Liver (tissue), 8 donors: ENCODE measurements at regions not wholly inside any gene's neighbourhood (a gene's known extent, or its start where the extent isn't known, plus 50 kb on each side); places are given as distances from the start of the nearest gene placed in this dataset.

Experiments used
- DNase-seq: peaks from one replicate; pipeline ENCODE4 v3.0.0-alpha.2; 2017; ENCODE audit warnings: low spot score
- H3K27ac ChIP-seq, 2 donors: one replicate each; pipeline ENCODE4 v1.7.0; 2013; ENCODE audit warnings: inconsistent platforms in 2 of 2, low read length in 2 of 2, control low read depth in 1 of 2, low read depth in 1 of 2, mild to moderate bottlenecking in 1 of 2
- H3K27me3 ChIP-seq, 4 donors: one replicate each; pipeline versions ENCODE4 v1.6.1 to v1.7.0; 2013; ENCODE audit warnings: low read length in 3 of 4, inconsistent platforms in 1 of 4, mild to moderate bottlenecking in 1 of 4, moderate library complexity in 1 of 4; ENCODE audit not compliant: control insufficient read depth in 4 of 4, insufficient read depth in 4 of 4
- H3K36me3 ChIP-seq, 4 donors: one replicate each; pipeline versions ENCODE4 v1.6.1 to v1.7.0; 2013; ENCODE audit warnings: low read length in 3 of 4, mild to moderate bottlenecking in 3 of 4, low read depth in 1 of 4, moderate library complexity in 1 of 4; ENCODE audit not compliant: control insufficient read depth in 4 of 4, insufficient read depth in 3 of 4
- H3K4me1 ChIP-seq, 4 donors: one replicate each; pipeline versions ENCODE4 v1.6.1 to v1.7.0; 2013; ENCODE audit warnings: low read length in 3 of 4, mild to moderate bottlenecking in 3 of 4, moderate library complexity in 1 of 4; ENCODE audit not compliant: control insufficient read depth in 4 of 4, insufficient read depth in 4 of 4
- H3K4me3 ChIP-seq, 3 donors: one replicate each; pipeline versions ENCODE4 v1.6.1 to v1.7.0; 2013; ENCODE audit warnings: low read length in 3 of 3, control low read depth in 1 of 3, low read depth in 1 of 3, mild to moderate bottlenecking in 1 of 3
- H3K9ac ChIP-seq, 2 donors: one replicate each; pipeline ENCODE4 v1.7.0; 2013; ENCODE audit warnings: low read length in 2 of 2, mild to moderate bottlenecking in 2 of 2, moderate library complexity in 2 of 2, control low read depth in 1 of 2, low read depth in 1 of 2
- H3K9me3 ChIP-seq, 4 donors: one replicate each; pipeline versions ENCODE4 v1.6.1 to v1.7.0; 2013; ENCODE audit warnings: low read length in 3 of 4; ENCODE audit not compliant: control insufficient read depth in 4 of 4
- EGR1 ChIP-seq, 2 donors: IDR thresholded peaks; 2 replicates each; pipeline ENCODE4 v1.6.1; 2016 to 2018; ENCODE audit warnings: antibody characterized with exemption in 2 of 2, low read depth in 2 of 2
- FOXA1 ChIP-seq: IDR thresholded peaks from 2 replicates; pipeline ENCODE4 v1.6.1; 2016; ENCODE audit warnings: antibody characterized with exemption
- FOXA2 ChIP-seq: IDR thresholded peaks from 2 replicates; pipeline ENCODE4 v1.6.1; 2016; ENCODE audit warnings: antibody characterized with exemption
- GABPA ChIP-seq, 2 donors: IDR thresholded peaks in 1 of 2; conservative IDR thresholded peaks in 1 of 2; 2 replicates each; pipeline ENCODE4 v1.6.1; 2016; ENCODE audit warnings: antibody characterized with exemption in 2 of 2, mild to moderate bottlenecking in 1 of 2, moderate library complexity in 1 of 2
- HNF4G ChIP-seq: IDR thresholded peaks from 2 replicates; pipeline ENCODE4 v1.6.1; 2016; ENCODE audit warnings: antibody characterized with exemption
- JUND ChIP-seq, 2 donors: IDR thresholded peaks; 2 replicates each; pipeline ENCODE4 v1.6.1; 2016; ENCODE audit warnings: antibody characterized with exemption in 2 of 2
- NR2F2 ChIP-seq: IDR thresholded peaks from 2 replicates; pipeline ENCODE4 v1.6.1; 2016; ENCODE audit warnings: antibody characterized with exemption
- RAD21 ChIP-seq, 2 donors: IDR thresholded peaks; 2 replicates each; pipeline ENCODE4 v1.6.1; 2016; ENCODE audit warnings: antibody characterized with exemption in 2 of 2, mild to moderate bottlenecking in 2 of 2
- RXRA ChIP-seq, 2 donors: IDR thresholded peaks; 2 replicates each; pipeline ENCODE4 v1.6.1; 2017 to 2018; ENCODE audit warnings: antibody characterized with exemption in 2 of 2, mild to moderate bottlenecking in 1 of 2
- SP1 ChIP-seq: IDR thresholded peaks from 2 replicates; pipeline ENCODE4 v1.6.1; 2018; ENCODE audit warnings: antibody characterized with exemption, mild to moderate bottlenecking
- TAF1 ChIP-seq: conservative IDR thresholded peaks from 2 replicates; pipeline ENCODE4 v1.6.1; 2016; ENCODE audit warnings: antibody characterized with exemption, mild to moderate bottlenecking
- YY1 ChIP-seq: IDR thresholded peaks from 2 replicates; pipeline ENCODE4 v1.6.1; 2016; ENCODE audit warnings: antibody characterized with exemption, mild to moderate bottlenecking
- WGBS: extraction: QIAGEN DNeasy Blood & Tissue Kit; methylation state at CpG from one replicate; pipeline ENCODE4 v1.1.7; 2013; 5-methylcytosine and 5-hydroxymethylcytosine counted together
- TF ChIP-seq, protein P1 (sequence below): IDR thresholded peaks from 2 replicates; pipeline ENCODE4 v1.6.1; 2016; ENCODE audit warnings: antibody characterized with exemption
- TF ChIP-seq, protein P2 (sequence below): IDR thresholded peaks from 2 replicates; pipeline ENCODE4 v1.6.1; 2016; ENCODE audit warnings: antibody characterized with exemption
- TF ChIP-seq, protein P3 (sequence below): IDR thresholded peaks from 2 replicates; pipeline ENCODE4 v1.6.1; 2016; ENCODE audit warnings: antibody characterized with exemption, mild to moderate bottlenecking
- TF ChIP-seq, protein P4 (sequence below): fragments of 150-350 bp; IDR thresholded peaks from 2 replicates; pipeline ENCODE4 v1.5.1; 2017; ENCODE audit warnings: improper control_type of control experiment, low read depth, low read length; ENCODE audit not compliant: missing input control
- donor health status: healthy.
- donor health status: healthy.
- donor health status: healthy.
- donor health status: healthy.
- donor health status: healthy.

DNA sequence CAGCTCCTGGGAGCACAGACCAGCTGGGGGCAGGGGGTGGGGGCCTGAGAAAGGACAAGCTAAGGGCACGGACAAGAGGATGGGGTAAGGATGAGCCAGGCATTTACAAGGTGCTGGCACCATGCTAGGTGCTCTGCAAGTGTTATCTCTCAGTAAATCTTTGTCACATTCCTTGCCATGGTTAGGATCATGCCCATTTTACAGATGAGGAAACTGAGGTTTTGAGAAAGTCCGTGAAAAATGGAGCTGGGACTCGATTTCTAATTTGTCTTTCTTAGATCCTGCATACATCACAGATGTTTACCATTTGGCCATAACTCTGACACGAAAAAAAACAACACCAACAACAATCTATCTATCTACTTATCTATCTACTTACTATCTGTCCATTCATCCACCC, 429.7 kb downstream of the MIAT start:
- H3K4me1 ChIP-seq: no peaks in the 10 kb centered on the region
- H3K27me3 ChIP-seq: peaks cover 0 to 6% (median 0%) of the 10 kb centered on the region in 4 donors
- H3K27ac ChIP-seq: no peak overlapping the region
- TF ChIP-seq YY1: no peak
- no peak for TF ChIP-seq RAD21 (IDR thresholded peaks at IDR 0.05)
- TF ChIP-seq, protein P1, sequence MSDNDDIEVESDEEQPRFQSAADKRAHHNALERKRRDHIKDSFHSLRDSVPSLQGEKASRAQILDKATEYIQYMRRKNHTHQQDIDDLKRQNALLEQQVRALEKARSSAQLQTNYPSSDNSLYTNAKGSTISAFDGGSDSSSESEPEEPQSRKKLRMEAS: no peak
- TF ChIP-seq JUND (IDR thresholded peaks at IDR 0.05): no peak
- no peak for TF ChIP-seq GABPA (IDR thresholded peaks at IDR 0.05 in 1 of 2, conservative IDR thresholded peaks at IDR 0.05 in 1 of 2)
- TF ChIP-seq NR2F2: no peak
- H3K36me3 ChIP-seq: no peaks in the 10 kb centered on the region
- DNase-seq: no peak
- WGBS: 64% methylated on average over 4 of the region's 4 CpGs
- no peak overlapping the region for H3K4me3 ChIP-seq
- H3K9ac ChIP-seq: no peak overlapping the region
- peaks cover 0 to 7% (median under 1%) of the 10 kb centered on the region in 4 donors for H3K9me3 ChIP-seq

DNA sequence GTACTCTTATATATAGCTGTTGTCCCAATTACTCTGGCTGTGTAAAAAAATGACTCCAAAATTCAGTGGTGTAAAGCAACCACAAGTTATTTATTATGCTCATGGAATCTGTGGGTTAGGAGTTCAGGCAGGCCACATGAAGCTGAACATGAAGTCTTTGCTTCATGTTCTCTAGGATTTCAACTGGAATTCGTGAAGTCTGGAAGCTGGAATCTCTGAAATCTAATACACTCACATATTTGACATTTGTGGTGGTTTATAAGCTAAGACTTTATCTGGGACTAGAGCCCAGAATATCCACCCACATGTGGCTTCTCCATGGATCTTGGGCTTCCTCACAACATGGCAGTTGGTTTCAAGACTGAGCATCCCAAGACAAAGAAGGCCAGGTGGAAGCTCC, 430.6 kb downstream of the MIAT start:
- H3K27me3 ChIP-seq: peaks cover 0 to 6% (median 0%) of the 10 kb centered on the region in 4 donors

More for the DNA sequence above, 430.6 kb downstream of the MIAT start:
- Histone ChIP-seq H3K4me3 (no peak overlapping the region), H3K4me1 (no peaks in the 10 kb centered on the region), H3K9ac (no peak overlapping the region), H3K27ac (no peak overlapping the region), H3K36me3 (no peaks in the 10 kb centered on the region), H3K9me3 (peaks cover 0 to 7% (median under 1%) of the 10 kb centered on the region in 4 donors)
- WGBS: 0% methylated on average over 1 of the region's 1 CpG
- no peak for TF ChIP-seq HNF4G
- TF ChIP-seq, protein P1: no peak
- TF ChIP-seq NR2F2: no peak
- TF ChIP-seq YY1: no peak
- no peak for TF ChIP-seq JUND (IDR thresholded peaks at IDR 0.05)
- no peak for TF ChIP-seq EGR1 (IDR thresholded peaks at IDR 0.05; ENCODE audit: low read depth in 2 of 2)
- TF ChIP-seq, protein P2, sequence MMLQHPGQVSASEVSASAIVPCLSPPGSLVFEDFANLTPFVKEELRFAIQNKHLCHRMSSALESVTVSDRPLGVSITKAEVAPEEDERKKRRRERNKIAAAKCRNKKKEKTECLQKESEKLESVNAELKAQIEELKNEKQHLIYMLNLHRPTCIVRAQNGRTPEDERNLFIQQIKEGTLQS: no peak
- TF ChIP-seq, protein P3, sequence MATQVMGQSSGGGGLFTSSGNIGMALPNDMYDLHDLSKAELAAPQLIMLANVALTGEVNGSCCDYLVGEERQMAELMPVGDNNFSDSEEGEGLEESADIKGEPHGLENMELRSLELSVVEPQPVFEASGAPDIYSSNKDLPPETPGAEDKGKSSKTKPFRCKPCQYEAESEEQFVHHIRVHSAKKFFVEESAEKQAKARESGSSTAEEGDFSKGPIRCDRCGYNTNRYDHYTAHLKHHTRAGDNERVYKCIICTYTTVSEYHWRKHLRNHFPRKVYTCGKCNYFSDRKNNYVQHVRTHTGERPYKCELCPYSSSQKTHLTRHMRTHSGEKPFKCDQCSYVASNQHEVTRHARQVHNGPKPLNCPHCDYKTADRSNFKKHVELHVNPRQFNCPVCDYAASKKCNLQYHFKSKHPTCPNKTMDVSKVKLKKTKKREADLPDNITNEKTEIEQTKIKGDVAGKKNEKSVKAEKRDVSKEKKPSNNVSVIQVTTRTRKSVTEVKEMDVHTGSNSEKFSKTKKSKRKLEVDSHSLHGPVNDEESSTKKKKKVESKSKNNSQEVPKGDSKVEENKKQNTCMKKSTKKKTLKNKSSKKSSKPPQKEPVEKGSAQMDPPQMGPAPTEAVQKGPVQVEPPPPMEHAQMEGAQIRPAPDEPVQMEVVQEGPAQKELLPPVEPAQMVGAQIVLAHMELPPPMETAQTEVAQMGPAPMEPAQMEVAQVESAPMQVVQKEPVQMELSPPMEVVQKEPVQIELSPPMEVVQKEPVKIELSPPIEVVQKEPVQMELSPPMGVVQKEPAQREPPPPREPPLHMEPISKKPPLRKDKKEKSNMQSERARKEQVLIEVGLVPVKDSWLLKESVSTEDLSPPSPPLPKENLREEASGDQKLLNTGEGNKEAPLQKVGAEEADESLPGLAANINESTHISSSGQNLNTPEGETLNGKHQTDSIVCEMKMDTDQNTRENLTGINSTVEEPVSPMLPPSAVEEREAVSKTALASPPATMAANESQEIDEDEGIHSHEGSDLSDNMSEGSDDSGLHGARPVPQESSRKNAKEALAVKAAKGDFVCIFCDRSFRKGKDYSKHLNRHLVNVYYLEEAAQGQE: no peak
- no peak for TF ChIP-seq RAD21 (IDR thresholded peaks at IDR 0.05)
- TF ChIP-seq RXRA (IDR thresholded peaks at IDR 0.05): no peak
- TF ChIP-seq SP1: no peak
- no peak for TF ChIP-seq TAF1
- no peak for TF ChIP-seq FOXA2
- no peak for TF ChIP-seq FOXA1
- TF ChIP-seq, protein P4, sequence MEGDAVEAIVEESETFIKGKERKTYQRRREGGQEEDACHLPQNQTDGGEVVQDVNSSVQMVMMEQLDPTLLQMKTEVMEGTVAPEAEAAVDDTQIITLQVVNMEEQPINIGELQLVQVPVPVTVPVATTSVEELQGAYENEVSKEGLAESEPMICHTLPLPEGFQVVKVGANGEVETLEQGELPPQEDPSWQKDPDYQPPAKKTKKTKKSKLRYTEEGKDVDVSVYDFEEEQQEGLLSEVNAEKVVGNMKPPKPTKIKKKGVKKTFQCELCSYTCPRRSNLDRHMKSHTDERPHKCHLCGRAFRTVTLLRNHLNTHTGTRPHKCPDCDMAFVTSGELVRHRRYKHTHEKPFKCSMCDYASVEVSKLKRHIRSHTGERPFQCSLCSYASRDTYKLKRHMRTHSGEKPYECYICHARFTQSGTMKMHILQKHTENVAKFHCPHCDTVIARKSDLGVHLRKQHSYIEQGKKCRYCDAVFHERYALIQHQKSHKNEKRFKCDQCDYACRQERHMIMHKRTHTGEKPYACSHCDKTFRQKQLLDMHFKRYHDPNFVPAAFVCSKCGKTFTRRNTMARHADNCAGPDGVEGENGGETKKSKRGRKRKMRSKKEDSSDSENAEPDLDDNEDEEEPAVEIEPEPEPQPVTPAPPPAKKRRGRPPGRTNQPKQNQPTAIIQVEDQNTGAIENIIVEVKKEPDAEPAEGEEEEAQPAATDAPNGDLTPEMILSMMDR: no peak
- no peak for TF ChIP-seq GABPA (IDR thresholded peaks at IDR 0.05 in 1 of 2, conservative IDR thresholded peaks at IDR 0.05 in 1 of 2)
- no peak for DNase-seq
